Iris pigment epithelial cell (primary cell): ENCODE measurements at regions not wholly inside any gene's neighbourhood (a gene's known extent, or its start where the extent isn't known, plus 50 kb on each side); places are given as distances from the start of the nearest gene placed in this dataset.
A peak's percentile ranks its signal among the peaks of the same experiment; 100 is the strongest.

Experiments
- DNase-seq: peaks from one replicate; pipeline ENCODE4 v3.0.0-alpha.2; 2011; ENCODE audit warnings: low read depth

- no peak for DNase-seq
These were observed 360.1 kb downstream of the TNS3 start for GRCh38 chr7:47221826-47222225.

DNA sequence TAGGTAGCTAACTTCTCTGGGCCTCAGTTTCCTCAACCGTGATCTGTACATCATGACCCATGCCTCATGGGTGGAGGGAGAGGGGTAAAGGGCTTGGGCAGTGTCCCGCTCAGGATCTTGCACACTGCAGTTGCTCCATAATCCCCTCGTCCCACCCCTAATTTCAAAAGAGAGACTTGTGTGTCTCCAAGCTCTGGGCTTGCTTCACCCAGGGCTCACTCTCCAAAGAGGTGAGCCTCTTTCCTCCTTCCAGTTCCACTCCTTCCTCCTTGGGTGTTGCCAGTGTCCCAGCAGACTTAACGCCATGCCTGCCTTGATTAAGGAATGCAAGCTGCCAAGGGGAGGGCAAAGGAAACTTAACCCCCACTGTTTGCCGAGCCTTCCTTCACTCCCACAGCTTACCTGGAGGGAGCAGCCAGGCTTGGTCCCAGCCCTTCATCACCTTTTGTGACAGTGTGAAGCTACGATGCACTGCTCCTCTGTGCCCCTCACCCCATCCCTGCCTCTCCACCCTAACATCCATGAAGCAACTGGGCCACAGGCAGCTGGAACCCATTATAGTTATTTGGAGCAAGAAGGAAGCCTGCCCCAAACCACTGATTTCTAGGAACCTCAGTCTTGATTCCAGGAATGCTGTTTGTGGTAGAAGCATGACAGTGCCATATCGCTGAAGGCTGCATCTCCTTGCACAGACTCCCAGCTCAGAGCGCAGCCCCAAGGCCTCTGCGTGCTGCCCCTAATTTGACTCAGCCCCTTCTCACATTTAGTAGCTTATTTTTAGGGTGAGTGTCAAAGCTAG is 363.3 kb downstream of the TNS3 start:
- DNase-seq: no peak

DNA sequence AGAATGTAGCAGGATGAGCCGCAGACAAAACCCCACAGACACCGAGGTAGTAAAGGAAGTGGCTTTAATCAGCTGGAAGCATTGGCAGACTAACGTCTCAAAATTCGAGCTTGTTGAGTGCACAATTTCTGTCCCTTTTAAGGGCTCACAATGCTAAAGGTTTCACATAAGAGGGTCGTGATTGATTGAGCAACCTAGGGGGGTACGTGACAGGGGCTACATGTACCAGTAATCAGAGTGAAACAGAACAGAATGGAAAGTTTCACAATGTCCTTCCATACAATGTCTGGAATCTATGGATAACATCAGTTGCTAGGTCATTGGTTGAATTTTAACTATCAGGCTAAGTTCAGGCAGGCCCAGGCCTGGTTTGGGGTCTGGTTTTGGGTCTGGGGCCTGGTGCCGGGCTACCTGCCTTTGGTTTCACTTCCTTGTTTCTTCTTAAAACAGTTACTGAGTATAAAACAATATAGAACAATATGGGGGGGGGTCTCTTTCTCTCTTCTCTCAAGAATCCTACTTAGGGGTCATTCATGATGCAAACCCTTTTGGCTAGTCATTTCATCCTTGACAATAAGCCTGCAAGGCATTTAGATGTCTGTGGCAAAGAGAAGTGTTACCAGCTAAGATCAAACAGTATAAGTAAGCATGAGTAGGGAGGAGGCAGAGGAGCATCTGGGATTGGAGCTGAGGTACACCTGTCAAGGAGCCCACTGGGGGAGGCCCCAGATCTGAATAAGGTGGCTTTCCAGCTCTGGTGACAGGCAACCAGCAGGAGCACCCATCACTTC is 364.1 kb downstream of the TNS3 start:
- DNase-seq: no peak

DNA sequence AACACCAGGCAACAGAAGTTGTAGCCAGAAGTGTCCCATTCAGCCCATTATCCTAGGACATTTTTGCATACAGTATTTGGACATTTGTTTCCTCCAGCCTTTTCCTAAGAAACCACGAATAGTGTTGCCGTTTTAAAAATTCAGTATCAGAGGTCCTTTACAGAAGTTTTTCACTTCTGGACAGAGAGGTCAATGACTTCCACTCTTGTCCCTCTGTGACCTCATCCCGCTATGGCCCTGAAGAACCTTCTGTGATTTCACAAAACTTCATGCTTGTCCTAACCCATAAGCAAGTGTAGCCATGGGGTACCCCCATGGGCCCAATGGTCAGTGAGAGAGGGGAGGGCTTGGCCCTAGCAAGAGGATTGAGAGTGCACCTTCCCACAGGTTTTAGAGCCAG is 364.8 kb downstream of the TNS3 start:
- no peak for DNase-seq

DNA sequence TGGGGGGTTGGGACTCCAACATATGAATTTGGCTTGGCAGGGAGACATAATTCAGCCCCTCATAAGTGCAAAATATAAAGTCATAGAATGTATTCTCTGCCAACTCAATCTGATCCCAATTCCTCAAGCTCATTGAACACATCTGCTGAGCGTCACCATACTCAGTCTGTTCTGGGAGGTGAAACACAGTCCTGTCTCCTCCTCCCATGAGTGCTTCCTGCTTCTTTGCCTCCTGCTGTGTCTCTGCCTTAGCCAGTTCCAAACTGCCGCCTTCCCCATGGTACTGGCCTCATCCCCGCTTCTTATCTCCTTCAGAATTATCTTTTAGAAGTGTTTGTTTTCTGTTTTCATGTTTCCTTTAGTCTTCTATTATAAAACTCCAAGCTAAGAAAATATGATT is 365.5 kb downstream of the TNS3 start:
- no peak for DNase-seq

GRCh38 chr7:47215640-47216039 is 366.3 kb downstream of the TNS3 start:
- no peak for DNase-seq

DNA sequence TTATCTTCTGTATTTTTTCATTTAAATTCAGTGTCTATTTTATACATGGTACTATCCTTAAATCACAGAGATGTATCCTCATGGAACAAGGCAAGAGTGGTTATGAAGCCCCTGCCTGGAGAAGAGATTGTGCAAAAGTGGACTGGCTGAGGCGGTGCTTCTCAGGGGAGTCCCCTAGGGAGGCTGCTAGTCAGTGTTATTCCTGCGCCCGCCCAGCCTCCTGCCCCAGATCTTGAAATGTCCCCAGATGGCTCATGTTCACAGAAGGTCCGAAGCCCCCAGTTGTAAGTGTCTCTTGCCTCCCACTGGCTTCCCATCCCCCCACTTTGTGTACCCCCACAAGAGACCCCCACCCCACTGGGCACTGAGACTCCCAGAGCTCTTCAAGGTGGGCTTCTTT is 366.9 kb downstream of the TNS3 start:
- DNase-seq: no peak

- DNase-seq: no peak
These were observed 368.6 kb downstream of the TNS3 start for GRCh38 chr7:47213276-47213675.

GRCh38 chr7:47211519-47211973 is 370.4 kb downstream of the TNS3 start:
- no peak for DNase-seq

DNA sequence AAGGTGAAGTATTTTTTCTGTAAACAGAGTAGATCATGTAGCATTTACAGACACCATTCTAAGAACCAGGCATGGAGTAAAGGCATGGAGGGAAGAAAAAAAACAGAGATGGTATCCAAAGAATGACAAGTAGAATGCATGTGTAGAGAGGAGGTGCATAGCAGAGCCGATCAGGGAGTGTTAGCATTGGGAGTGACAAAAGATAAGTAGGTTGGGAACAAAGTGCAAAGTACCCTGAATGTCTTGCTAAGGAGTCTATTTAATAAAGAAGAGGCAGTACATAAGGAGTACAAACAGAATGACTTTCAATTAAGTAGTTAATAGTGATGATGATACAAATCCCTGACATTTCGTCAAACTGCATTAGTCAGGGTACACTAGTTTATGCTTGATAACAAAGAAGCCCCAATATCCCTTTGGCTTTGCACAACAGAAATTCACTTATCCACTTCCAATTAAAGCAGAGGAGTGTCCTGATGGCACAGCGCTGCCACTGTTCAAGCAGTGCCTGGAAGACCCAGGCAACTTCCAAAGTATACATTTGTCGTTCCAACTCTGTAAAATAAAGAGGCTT is 371.5 kb downstream of the TNS3 start:
- DNase-seq: no peak

DNA sequence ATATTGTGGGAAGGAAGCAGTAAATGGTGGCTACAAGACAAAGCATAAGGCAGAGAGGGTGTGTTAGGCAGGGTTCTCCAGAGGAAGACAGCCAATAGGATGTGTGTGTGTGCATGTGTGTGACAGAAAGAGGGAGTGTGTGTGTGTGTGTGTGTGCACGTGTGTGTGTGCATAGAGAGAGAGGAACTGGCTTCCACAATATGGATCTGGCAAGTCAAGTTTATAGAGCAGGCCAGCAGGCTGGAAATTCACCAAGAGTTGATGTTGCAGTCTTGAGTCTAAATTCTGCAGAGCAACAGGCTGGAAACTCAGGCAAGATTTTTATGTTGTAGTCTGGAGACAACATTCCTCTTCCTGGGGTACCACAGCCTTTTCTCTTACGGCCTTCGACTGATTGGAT is 374.0 kb downstream of the TNS3 start:
- DNase-seq: no peak

- DNase-seq: no peak
These were observed 377.2 kb downstream of the TNS3 start for GRCh38 chr7:47204709-47205108.

DNA sequence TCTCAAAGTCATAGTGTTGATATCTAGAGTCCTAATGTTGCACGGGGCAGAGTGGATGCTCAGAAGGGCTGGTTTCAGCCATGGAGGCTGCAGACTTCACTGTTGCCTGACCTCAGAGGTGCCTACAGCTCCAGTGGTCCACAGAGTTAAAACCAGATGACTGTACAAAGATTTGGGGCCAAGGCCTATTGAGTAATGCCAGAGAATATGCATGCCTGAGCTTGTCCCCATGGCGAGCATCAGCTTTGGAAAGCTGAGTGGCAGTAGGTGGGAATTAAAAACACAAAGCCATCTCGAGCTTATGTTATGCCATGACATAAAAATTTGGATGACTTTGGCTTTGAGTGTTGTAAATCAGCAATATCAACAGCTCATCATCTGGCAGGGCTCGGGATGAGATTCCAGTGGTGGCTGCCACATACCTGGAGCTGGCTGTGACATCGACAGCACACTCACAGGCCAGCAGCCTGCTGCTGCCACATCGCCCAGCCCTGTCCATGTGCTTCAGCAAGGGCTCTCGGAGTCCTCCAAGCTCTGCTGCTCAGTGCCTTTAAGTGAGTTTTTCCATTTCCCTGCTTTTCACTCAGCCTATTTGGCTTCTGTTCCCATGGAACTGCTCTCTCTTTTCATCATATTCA is 379.6 kb downstream of the TNS3 start:
- DNase-seq: no peak

DNA sequence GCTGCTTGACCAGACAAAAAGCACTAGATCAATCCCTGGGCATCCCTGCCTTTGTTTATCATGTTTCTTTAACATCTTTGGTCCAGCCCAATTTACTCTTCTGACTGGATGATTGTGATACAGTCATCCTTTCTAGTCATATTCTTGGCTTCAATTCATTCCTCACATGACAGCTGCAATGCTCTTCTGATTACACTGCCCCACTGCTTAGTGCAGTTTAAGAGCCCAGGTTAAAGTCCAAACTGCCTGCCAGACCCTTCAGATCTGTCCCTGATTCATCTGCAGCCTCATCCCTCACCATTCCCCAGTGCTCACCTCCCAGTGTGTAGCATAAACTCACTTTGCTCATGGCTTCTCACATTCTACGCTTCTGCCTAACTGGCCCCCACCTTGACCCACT is 383.8 kb downstream of the TNS3 start:
- peak; percentile 10 for DNase-seq

DNA sequence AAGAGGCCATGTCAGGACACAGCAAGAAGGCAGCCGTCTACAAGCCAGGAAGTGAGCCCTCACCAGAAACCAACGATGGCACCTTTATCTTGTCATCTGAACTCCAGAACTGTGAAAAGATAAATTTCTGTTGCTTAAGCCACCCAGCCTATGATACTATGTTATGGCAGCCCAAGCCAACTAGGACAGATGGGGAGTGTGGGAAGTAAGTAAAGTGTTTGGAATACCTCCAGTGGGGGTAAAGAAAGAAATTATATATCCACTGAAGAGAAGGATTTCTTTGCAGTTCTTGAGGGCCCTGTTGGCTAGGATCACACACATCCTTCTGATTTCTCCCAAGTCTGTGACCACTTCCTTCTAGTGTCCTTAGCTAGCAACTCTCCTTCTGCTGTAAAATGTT is 384.4 kb downstream of the TNS3 start:
- no peak for DNase-seq

GRCh38 chr7:47196737-47197136 is 385.2 kb downstream of the TNS3 start:
- no peak for DNase-seq

GRCh38 chr7:47196106-47196645 is 385.7 kb downstream of the TNS3 start:
- no peak for DNase-seq

DNA sequence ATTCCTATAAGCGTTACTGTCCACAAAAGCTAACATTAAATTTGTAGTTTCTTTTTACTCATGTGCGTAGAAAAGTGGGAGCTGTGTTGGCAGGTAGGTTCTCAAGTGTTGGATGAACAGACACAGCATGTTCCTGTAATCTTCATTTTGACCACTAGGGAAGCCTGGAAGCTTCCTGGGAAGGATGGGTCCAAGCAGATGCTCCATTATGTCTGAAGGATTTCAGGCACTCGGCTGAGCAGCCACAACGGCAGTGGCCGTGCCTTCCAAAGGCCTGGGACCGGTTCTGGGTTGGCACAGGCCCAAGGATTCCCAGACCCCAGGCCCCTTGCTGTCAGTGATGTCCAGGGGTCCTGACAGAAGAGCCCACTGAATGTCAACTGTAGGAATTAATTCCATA is 386.3 kb downstream of the TNS3 start:
- DNase-seq: no peak

GRCh38 chr7:47194516-47195057 is 387.3 kb downstream of the TNS3 start:
- no peak for DNase-seq

DNA sequence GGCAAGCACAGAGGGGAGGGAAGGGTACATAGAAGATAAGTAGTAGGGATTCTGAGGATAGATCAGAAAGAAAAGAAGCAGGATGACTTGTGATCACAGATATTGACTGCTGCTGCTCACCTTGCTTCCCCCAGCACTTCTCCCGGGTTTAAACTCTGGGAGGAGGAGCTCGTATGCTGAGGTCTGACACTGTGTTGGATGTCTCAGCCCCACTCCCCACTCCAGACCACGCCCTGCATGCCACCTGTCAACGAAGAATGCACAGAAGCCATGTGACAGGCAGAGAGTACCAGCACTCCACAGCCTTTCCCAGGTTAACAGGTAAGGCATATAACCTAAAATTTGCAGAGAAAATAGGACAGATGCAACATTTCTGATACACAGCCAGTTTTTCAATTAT is 388.9 kb downstream of the TNS3 start:
- no peak for DNase-seq

DNA sequence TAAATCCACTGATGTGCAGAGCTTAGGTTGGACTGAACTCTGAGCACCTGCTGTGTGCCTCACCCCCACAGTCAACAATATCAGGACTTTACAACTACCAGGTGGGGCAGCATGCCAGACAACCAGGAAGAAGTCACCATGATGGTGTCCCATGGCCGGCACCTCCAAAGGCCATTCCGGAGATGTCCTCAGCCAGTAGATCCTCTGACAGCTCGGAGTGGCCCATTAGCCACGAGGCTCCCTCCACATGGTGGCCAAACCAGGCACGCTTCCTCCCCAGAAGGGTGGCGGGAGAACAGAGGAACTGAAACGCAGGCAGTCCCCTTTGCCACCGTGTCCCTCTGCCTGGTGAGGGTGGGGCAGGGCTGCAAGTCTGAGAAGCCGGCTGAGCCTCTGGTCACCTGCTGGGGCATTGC is 390.0 kb downstream of the TNS3 start:
- DNase-seq: no peak

DNA sequence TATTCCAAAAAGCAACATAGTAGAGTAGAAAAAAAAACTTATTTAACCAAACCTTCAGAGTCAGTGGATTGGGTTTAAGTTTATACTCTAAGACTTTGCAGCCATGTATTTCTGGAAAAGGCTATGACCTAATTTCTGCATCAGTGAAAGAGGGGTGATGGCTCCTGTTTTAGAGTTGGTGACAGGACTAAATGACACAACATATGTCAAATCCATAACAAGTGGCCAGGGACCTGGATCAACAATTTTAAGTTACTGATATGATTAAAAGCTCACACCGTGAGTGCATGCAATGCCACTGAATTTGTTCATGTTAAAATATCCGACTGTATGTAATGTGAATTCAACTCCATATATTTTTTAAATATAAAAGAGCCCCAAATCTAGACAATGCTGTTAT is 390.6 kb downstream of the TNS3 start:
- DNase-seq: no peak
